PC-3 (cell line): ENCODE measurements at regions not wholly inside any gene's neighbourhood (a gene's known extent, or its start where the extent isn't known, plus 50 kb on each side); places are given as distances from the start of the nearest gene placed in this dataset.

Experiments
- ATAC-seq: fragments of 200-7000 bp; cut with Tn5 transposase; 2 replicates; pipeline ENCODE4 v1.9.1; 2020; ENCODE audit warnings: mild to moderate bottlenecking, moderate library complexity
- BruUV-seq: library from RNA; stranded (reverse); fragments of 400-500 nt; replicated peaks from 2 replicates; lab custom pipeline; 2021; lab: Mats Ljungman, UMichigan
- CTCF ChIA-PET: fragments of 300-600 bp; sonication (Branson Sonifier 250); formaldehyde crosslinking; loops from one replicate; lab custom pipeline; 2022; ENCODE audit warnings: antibody characterized with exemption; lab: Charles Lee
- POLR2A ChIA-PET: fragments of 300-600 bp; sonication (Branson Sonifier 250); formaldehyde crosslinking; loops from one replicate; lab custom pipeline; 2022; ENCODE audit warnings: antibody characterized with exemption; ENCODE audit not compliant: unreplicated experiment; lab: Charles Lee
- DNase-seq: peaks from one replicate; pipeline ENCODE4 v3.0.0-alpha.2; 2015
- H2AFZ ChIP-seq: fragments of 300-600 bp; sonication (generic); 2 replicates; pipeline ENCODE4 v1.6.0; 2016; ENCODE audit warnings: antibody characterized with exemption, low read length
- H3F3A ChIP-seq: fragments of 300-600 bp; sonication (generic); one replicate; pipeline ENCODE4 v1.6.0; 2017; ENCODE audit warnings: antibody characterized with exemption, low read length, control low read depth, mild to moderate bottlenecking; ENCODE audit not compliant: unreplicated experiment
- H3K27ac ChIP-seq: fragments of 300-600 bp; sonication (generic); 2 replicates; pipeline ENCODE4 v1.5.1; 2016; ENCODE audit warnings: mild to moderate bottlenecking, low read length
- H3K27me3 ChIP-seq: fragments of 300-600 bp; sonication (generic); 2 replicates; pipeline ENCODE4 v1.6.1; 2016; ENCODE audit warnings: low read length, mixed read lengths
- H3K36me3 ChIP-seq: fragments of 300-600 bp; sonication (generic); 2 replicates; pipeline ENCODE4 v1.6.1; 2016; ENCODE audit warnings: low read depth, mixed run types, low read length, mixed read lengths
- H3K4me1 ChIP-seq: fragments of 300-600 bp; sonication (generic); 2 replicates; pipeline ENCODE4 v1.5.1; 2016; ENCODE audit warnings: low read length; ENCODE audit not compliant: insufficient read depth
- H3K4me2 ChIP-seq: fragments of 300-600 bp; sonication (generic); 2 replicates; pipeline ENCODE4 v1.6.0; 2016; ENCODE audit warnings: low read length
- H3K4me3 ChIP-seq: fragments of 300-600 bp; sonication (generic); 2 replicates; pipeline ENCODE4 v1.5.1; 2016; ENCODE audit warnings: mild to moderate bottlenecking, low read length, mixed read lengths
- H3K79me2 ChIP-seq: fragments of 300-600 bp; sonication (generic); 2 replicates; pipeline ENCODE4 v1.6.1; 2017; ENCODE audit warnings: low read length, mixed read lengths
- H3K9ac ChIP-seq: fragments of 300-600 bp; sonication (generic); 2 replicates; pipeline ENCODE4 v1.6.0; 2016; ENCODE audit warnings: mild to moderate bottlenecking, low read length
- H3K9me2 ChIP-seq: fragments of 300-600 bp; sonication (generic); replicated peaks from 2 replicates; pipeline ENCODE4 v1.6.1; 2016; ENCODE audit warnings: mixed run types, low read length, mixed read lengths
- H3K9me3 ChIP-seq: fragments of 300-600 bp; sonication (generic); 2 replicates; pipeline ENCODE4 v1.6.1; 2016; ENCODE audit warnings: low read length, mixed read lengths
- H4K20me1 ChIP-seq: fragments of 300-600 bp; sonication (generic); 2 replicates; pipeline ENCODE4 v1.6.1; 2016; ENCODE audit warnings: low read length, mixed read lengths
- EZH2 ChIP-seq: fragments of 300-600 bp; sonication (generic); IDR thresholded peaks from one replicate; pipeline ENCODE4 v1.6.1; 2017; ENCODE audit warnings: antibody characterized with exemption, mild to moderate bottlenecking, low read length; ENCODE audit not compliant: unreplicated experiment
- EZH2phosphoT487 ChIP-seq: fragments of 300-600 bp; sonication (generic); IDR thresholded peaks from 2 replicates; pipeline ENCODE4 v1.6.1; 2018; ENCODE audit warnings: mild to moderate bottlenecking, antibody characterized with exemption, low read length, borderline replicate concordance
- intact Hi-C: fragments of 100-400 bp; cut with micrococcal nuclease; formaldehyde crosslinking; loops from 2 replicates; pipeline ENCODE4 v1.9.0; 2023
- TF ChIP-seq, protein P1 (sequence below): fragments of 300-600 bp; sonication (generic); conservative IDR thresholded peaks from 2 replicates; pipeline ENCODE4 v1.5.1; 2017; ENCODE audit warnings: antibody characterized with exemption, low read depth, mild to moderate bottlenecking, low read length

DNA sequence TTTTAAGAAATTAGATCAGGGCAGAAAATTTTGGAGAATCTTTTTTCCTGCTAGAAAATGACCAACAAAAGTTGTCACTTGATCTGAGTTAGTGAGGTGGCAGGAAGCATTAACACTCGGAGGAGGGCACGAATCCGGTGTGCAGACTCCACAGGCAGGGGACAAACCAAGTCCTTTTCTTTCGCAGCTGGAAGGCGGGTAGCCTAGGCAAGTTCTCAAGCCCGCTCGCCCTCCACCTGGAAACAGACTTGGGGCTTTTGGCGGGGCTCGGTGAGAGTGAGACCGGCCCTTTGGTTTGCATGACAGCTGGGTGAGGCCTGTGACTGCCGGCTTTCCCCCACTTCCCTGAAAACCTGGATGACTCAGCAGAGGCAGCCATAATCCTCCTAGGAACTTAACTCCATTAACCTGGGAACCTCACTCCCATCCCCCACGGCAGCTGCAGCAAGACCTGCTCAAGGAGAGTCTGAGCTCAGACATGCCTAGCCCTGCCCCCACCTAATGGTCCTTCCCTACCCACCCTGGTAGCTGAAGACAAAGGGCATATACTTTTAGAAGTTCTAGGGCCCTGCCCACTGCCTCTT lies 134.8 kb downstream of the MFSD1 start:
- DNase-seq: no peak
- H3K36me3 ChIP-seq: no peaks in the 10 kb centered on the region
- TF ChIP-seq EZH2 (no peak), EZH2phosphoT487 (no peak)
- TF ChIP-seq, protein P1, sequence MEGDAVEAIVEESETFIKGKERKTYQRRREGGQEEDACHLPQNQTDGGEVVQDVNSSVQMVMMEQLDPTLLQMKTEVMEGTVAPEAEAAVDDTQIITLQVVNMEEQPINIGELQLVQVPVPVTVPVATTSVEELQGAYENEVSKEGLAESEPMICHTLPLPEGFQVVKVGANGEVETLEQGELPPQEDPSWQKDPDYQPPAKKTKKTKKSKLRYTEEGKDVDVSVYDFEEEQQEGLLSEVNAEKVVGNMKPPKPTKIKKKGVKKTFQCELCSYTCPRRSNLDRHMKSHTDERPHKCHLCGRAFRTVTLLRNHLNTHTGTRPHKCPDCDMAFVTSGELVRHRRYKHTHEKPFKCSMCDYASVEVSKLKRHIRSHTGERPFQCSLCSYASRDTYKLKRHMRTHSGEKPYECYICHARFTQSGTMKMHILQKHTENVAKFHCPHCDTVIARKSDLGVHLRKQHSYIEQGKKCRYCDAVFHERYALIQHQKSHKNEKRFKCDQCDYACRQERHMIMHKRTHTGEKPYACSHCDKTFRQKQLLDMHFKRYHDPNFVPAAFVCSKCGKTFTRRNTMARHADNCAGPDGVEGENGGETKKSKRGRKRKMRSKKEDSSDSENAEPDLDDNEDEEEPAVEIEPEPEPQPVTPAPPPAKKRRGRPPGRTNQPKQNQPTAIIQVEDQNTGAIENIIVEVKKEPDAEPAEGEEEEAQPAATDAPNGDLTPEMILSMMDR: no peak

DNA sequence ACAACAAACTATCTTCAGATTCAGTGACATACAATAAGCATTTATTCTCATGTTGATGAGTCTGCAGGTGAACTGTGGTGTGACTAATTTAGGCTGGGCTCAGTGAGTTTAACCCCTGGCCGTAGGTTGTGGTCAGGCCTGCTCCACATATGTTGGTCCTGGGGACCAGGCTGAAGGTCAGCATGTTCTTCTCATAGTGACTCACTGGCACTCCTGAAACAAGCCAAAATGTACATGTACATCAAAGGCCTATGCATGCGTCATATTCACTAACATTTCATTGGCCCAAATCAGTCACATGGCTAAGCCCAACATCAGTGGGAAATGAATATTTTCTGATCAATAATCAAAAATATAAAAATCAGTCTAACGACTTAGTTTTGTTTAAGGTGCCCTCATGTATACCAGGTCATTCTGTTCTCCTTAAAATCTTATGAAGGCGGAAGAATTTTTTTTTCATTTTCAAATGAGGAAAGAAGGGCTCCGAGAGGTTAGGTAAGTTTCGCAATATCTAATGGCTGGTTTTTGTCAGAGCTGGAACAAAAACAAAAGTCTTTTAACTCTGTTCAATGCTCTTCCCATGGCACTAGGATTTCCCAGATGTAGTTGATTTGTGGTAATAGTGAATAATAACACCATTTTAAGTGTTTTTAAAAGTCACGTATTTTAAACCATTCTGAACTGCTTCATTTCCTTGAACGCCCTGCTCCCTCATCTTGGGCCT lies 148.5 kb downstream of the MFSD1 start:
- Histone ChIP-seq H2AFZ (no peak overlapping the region), H3K36me3 (no peaks in the 10 kb centered on the region), H3K9me2 (no peaks in the 10 kb centered on the region), H3K9me3 (no peaks in the 10 kb centered on the region), H3K79me2 (no peaks in the 10 kb centered on the region), H3K4me1 (no peaks in the 10 kb centered on the region), H4K20me1 (no peaks in the 10 kb centered on the region), H3K9ac (no peak overlapping the region), H3K27me3 (no peaks in the 10 kb centered on the region), H3K27ac (no peak overlapping the region), H3K4me2 (no peak overlapping the region), H3F3A (no peaks in the 10 kb centered on the region), H3K4me3 (no peak overlapping the region)
- POLR2A ChIA-PET: no interaction called here
- no peak for TF ChIP-seq EZH2phosphoT487
- TF ChIP-seq, protein P1: no peak
- TF ChIP-seq EZH2: no peak
- ATAC-seq (no peak), DNase-seq (peak; percentile 11)
- BruUV-seq: no TSS peak
- CTCF ChIA-PET: no interaction called here
- intact Hi-C loops: no loop called here

More for the DNA sequence above, 134.8 kb downstream of the MFSD1 start:
- Histone ChIP-seq H3K4me2 (no peak overlapping the region), H3F3A (no peaks in the 10 kb centered on the region), H2AFZ (no peak overlapping the region), H3K27me3 (no peaks in the 10 kb centered on the region), H3K9me2 (no peaks in the 10 kb centered on the region), H3K4me1 (no peaks in the 10 kb centered on the region), H3K4me3 (no peak overlapping the region), H3K79me2 (no peaks in the 10 kb centered on the region), H3K9me3 (no peaks in the 10 kb centered on the region), H3K27ac (no peak overlapping the region), H4K20me1 (no peaks in the 10 kb centered on the region), H3K9ac (no peak overlapping the region)
- no TSS peak for BruUV-seq
- ATAC-seq: no peak
- ChIA-PET POLR2A (no interaction called here), CTCF (no interaction called here)
- intact Hi-C loops: no loop called here

DNA sequence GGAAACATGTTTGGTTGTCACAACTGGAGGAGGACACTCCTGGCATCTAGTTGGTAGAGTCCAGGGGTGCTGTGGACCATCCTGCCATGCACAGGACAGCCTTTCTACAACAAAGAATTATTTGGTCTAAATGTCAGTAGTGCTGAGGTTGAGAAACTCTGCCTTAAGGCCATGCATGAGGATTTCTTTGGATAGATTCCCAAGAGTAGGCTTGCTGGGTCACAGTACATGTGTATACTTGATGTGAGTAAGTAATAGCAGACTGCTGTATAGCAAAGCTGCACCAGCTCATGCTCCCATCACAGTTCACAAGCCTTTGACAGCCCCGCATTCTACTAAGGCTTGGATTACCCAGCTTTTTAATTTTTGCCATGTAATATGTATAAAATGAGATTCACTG lies 151.3 kb downstream of the MFSD1 start:
- no TSS peak for BruUV-seq
- ATAC-seq: no peak
- Histone ChIP-seq H3K27me3 (no peaks in the 10 kb centered on the region), H3K4me2 (no peak overlapping the region), H3K27ac (no peak overlapping the region), H3K9me3 (no peaks in the 10 kb centered on the region), H3K9me2 (no peaks in the 10 kb centered on the region), H3K4me3 (no peak overlapping the region), H3K9ac (no peak overlapping the region), H3K4me1 (no peaks in the 10 kb centered on the region), H3K79me2 (no peaks in the 10 kb centered on the region), H4K20me1 (no peaks in the 10 kb centered on the region), H3K36me3 (no peaks in the 10 kb centered on the region), H2AFZ (no peak overlapping the region), H3F3A (no peaks in the 10 kb centered on the region)
- intact Hi-C loops: no loop called here
- ChIA-PET POLR2A (no interaction called here), CTCF (no interaction called here)
- TF ChIP-seq, protein P1: no peak
- TF ChIP-seq EZH2phosphoT487 (no peak), EZH2 (no peak)
- no peak for DNase-seq
